ES-I3 (cell line): ENCODE measurements at regions not wholly inside any gene's neighbourhood (a gene's known extent, or its start where the extent isn't known, plus 50 kb on each side); places are given as distances from the start of the nearest gene placed in this dataset.
"Not testable (repeated sequence)": the region's sequence is repeated elsewhere in the genome, so short reads cannot be mapped to it uniquely, and the experiment has no call there.

ENCODE experiments used
- H3K36me3 ChIP-seq: 2 replicates; pipeline ENCODE4 v1.6.1; 2013; ENCODE audit warnings: mild to moderate bottlenecking, low read length, control low read depth, moderate library complexity; ENCODE audit not compliant: insufficient read depth
- H3K4me1 ChIP-seq: 2 replicates; pipeline ENCODE4 v1.6.1; 2013; ENCODE audit warnings: mild to moderate bottlenecking, control low read depth, low read length; ENCODE audit not compliant: insufficient read depth
- H3K9ac ChIP-seq: 2 replicates; pipeline ENCODE4 v1.6.1; 2013; ENCODE audit warnings: low read depth, mild to moderate bottlenecking, low read length, moderate library complexity
- H3K9me3 ChIP-seq: 2 replicates; pipeline ENCODE4 v1.6.1; 2013; ENCODE audit warnings: mild to moderate bottlenecking, low read length, moderate library complexity; ENCODE audit not compliant: control insufficient read depth, insufficient read depth

DNA sequence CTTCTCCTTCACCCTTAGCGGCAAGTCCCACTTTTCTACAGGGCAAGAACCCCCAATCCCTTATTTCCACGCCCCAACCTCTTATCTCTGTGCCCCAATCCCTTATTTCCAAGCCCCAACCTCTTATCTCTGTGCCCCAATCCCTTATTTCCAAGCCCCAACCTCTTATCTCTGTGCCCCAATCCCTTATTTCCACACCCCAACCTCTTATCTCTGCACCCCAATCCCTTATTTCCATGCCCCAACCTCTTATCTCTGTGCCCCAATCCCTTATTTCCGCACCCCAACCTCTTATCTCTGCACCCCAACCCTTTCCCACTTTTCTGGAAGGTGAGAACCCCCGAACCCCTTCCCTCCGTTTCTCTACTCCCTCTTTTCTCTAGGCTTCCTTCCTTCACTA, 116.1 kb upstream of the GJE1 start:
- not testable (repeated sequence) for H3K9me3 ChIP-seq, H3K9ac ChIP-seq, H3K36me3 ChIP-seq
- H3K4me1 ChIP-seq, result peaks cover 15% of the 10 kb centered on the region

DNA sequence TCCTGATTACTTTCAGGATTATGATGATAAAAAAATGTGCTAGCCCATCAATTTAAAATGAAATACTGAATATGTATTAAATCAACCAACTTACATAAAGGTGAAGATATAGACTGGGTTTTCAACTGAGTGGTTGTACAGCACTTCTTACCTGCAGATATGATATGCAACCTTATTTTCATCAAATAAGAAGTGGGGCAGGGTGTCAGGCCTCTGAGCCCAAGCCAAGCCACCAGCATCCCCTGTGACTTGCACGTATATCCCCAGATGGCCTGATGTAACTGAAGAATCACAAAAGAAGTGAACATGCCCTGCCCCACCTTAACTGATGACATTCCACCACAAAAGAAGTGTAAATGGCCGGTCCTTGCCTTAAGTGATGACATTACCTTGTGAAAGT, 117.3 kb upstream of the GJE1 start:
- H3K9ac ChIP-seq, result not testable (repeated sequence)

DNA sequence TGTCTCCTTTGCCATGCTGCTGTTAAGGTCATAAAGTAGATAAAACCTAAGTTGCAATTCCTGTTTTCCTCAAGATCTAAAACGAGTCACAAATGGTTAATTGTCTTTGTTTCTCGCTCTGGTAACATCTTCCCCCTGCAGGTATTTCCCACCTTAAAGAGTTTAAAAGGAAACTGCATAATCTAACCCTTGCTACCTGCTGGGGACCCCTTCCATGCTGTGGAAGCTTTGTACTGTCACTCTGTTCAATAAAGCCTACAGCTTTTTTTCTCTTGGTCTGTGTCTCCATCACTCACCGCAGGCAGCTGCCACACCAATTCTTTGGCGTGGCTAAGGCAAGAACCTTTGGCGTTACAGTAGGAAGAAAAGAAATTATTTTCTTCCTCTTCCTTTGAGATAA, 117.7 kb upstream of the GJE1 start:
- peak overlapping the region; percentile 39 for H3K9ac ChIP-seq

More for the DNA sequence above, 117.3 kb upstream of the GJE1 start:
- peaks cover 15% of the 10 kb centered on the region for H3K4me1 ChIP-seq
- H3K36me3 ChIP-seq, H3K9me3 ChIP-seq: not testable (repeated sequence)

DNA sequence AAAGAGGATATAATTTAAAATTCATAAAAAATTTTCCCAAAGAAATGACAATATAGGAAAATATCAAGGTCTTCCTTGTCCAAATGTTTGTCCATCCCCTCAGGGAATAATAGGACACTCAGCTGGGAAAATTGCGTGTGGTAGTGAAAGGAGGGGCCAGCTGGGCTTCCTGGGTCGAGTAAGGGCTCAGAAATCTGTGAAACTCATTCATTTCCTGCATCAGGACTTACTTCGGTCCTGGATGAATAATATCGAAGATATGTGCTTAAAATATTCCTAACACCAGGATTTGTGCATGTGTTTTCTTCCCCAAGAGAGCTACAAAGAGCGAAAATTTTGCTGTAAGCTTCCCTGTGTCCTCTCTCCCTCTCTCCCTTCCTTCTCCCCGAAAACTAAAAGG, 118.2 kb upstream of the GJE1 start:
- Histone ChIP-seq H3K9ac (peak overlapping the region; percentile 39), H3K36me3 (no peaks in the 10 kb centered on the region)

More for the DNA sequence above, 117.7 kb upstream of the GJE1 start:
- Histone ChIP-seq H3K4me1 (peaks cover 15% of the 10 kb centered on the region), H3K36me3 (no peaks in the 10 kb centered on the region), H3K9me3 (no peaks in the 10 kb centered on the region)

DNA sequence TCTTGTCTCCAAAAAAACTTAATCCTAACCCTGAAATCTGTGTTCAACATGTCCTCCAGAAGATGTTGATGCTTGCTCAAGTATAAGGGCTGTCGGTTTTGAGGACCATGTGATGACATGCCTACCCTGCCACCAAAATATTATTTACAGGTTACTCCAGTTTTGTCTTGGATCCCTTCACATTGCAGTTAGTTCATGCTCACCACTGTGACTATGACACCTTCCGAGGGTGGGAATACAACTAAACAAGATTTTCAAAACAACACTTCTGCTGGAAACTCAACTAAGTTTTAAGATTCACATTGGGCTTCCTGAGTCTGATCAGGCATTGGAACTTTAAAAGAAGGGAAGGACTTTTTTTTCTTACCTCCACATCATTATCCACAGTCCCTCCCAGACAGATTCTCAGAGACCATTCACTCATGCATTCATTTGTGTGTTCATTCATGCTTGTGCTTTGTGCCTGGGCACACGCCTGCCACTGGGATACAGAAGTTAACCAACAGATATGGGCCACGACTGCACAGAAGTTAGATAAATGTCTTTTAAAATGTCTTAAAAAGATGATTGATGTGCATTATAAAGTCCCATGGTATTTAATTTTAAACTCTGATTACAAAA, 118.7 kb upstream of the GJE1 start:
- H3K36me3 ChIP-seq, result no peaks in the 10 kb centered on the region
- no peaks in the 10 kb centered on the region; the same call in 1 of the 2 replicates for H3K9me3 ChIP-seq
- 0 out of 2 replicates have a peak overlapping the region, but pooled peaks have one; percentile 39 for H3K9ac ChIP-seq
- peaks cover 15% of the 10 kb centered on the region for H3K4me1 ChIP-seq

More for the DNA sequence above, 118.2 kb upstream of the GJE1 start:
- Histone ChIP-seq H3K4me1 (peaks cover 15% of the 10 kb centered on the region), H3K9me3 (no peaks in the 10 kb centered on the region)

DNA sequence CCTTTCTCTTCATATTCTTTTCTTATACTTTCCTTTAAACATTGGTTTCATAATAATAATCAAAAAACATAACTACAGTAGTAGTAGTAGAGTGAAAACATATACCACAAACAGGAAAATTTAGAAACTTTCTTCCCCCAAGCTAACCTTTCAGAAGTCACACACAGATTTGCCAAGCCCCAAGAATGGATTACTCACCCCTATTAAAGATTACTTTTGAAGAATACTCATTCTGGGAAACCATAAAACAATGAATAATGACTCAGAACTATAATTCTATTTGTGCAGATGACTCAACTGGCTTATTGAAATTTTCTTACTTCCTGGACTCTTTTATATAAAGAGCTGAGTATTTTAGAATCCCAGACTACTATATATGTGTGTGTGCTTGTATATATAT, 119.4 kb upstream of the GJE1 start:
- Histone ChIP-seq H3K9ac (no peak overlapping the region), H3K36me3 (no peaks in the 10 kb centered on the region), H3K9me3 (no peaks in the 10 kb centered on the region; the same call in 1 of the 2 replicates), H3K4me1 (peaks cover 15% of the 10 kb centered on the region)

DNA sequence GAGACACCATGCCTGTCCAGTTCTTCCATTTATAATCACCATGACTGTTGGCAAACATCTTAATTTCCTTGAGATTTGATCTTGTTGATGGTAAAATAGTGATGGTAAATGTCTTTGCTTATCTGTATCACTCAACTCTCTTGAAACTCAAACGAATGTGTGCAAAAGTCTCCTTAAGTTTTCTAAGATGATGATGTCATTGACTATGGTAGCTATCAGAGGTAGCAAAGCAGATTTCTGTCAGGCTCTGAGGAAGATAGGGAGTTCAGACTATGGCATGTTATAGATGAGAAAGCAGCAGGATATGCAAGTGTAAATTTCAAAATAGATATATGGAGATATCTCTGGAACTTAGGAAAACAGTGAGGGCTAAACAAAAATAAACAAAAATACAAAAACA, 121.0 kb upstream of the GJE1 start:
- Histone ChIP-seq H3K36me3 (no peaks in the 10 kb centered on the region), H3K4me1 (peaks cover 15% of the 10 kb centered on the region), H3K9me3 (no peaks in the 10 kb centered on the region; the same call in 1 of the 2 replicates), H3K9ac (no peak overlapping the region)

DNA sequence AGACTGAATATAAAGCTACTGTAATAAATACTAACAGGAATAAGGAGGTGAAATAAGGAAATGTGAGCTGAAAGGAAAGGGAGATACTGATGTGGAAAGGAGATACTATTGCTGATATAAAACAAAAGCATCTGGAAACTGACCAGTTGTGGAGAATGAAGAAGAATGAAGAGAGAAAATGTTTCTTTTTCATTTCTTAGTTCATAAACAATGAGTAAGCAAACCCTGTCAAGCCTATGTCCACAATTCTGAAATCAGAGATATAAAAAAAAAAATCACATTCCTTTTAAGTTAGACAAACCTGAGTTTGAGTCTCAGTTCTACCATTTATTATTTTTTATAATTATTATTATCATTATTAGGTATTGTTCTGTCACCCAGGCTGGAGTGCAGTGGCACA, 121.6 kb upstream of the GJE1 start:
- no peaks in the 10 kb centered on the region for H3K36me3 ChIP-seq
- no peaks in the 10 kb centered on the region; the same call in 1 of the 2 replicates for H3K9me3 ChIP-seq
- H3K4me1 ChIP-seq, result peaks cover 15% of the 10 kb centered on the region
- no peak overlapping the region for H3K9ac ChIP-seq

DNA sequence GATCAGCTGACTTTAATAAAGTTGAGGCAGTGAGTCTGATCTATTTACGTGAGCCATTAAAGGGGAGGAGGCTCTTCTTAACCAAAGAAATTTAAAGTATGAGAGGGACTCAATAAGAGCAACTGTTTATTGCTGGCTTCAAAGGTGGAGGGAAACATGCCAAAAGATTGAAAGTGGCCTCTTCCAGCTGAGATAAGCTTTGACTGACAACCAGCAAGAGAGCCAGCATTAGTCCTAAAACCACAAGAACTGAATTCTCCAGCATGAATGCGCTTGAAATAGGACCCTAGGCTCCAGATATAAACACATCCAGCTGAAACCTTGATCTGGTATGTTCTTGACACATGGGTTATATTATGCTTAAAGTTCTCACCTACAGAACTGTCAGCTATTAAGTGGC, 123.1 kb upstream of the GJE1 start:
- Histone ChIP-seq H3K9me3 (no peaks in the 10 kb centered on the region; the same call in 1 of the 2 replicates), H3K36me3 (no peaks in the 10 kb centered on the region), H3K9ac (no peak overlapping the region), H3K4me1 (peaks cover 13% of the 10 kb centered on the region)

DNA sequence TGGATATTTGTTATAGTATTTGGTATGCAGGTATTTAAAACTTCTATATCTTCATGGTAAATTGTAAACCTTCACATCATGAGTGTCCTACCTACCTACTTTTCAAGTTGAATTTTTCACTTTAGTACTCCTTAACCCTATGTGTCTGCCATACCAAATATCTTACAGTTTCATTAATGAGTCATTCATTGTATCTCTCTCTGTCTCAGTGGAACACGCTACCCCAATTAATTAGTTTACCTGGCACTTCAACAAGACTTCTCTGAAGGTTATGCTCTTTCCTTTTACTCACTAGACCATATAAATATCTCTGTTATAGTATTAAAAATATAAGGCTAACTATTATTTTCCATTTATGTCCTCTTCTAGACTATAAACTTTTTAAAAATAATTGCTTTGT, 123.9 kb upstream of the GJE1 start:
- Histone ChIP-seq H3K9ac (no peak overlapping the region), H3K4me1 (peaks cover 4% of the 10 kb centered on the region), H3K36me3 (no peaks in the 10 kb centered on the region)

DNA sequence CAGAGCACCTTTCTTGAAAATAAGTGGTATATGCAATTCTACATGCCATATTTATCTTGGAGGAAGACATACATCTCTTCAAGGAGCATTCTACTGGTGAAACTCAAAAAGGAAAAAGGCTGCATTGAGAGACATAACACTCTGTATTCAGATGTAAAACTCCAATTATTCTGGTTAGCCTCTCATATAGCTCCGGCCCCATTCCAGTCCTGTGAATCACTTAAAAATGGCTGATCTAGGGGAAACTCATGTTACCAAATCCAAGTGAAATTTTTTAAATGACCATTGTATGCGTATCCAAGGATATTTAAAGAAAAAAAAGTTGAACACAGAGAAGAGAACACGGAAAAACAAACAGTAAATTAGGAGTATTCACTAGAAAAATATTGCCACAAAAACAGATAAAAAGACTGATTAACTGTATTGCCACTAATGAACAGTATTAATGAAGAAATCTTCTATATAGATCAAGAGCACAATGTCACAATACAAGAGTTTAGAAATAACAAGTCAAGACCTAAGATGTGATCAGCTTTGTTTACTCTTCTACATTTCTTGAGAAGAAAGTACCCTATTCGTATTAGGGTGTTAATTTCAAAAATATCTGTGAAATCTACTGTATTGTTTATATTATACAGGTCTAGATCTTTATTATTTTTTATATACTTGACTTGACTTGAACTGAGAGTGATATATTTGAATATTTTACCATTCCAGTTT, 124.5 kb upstream of the GJE1 start:
- Histone ChIP-seq H3K9ac (no peak overlapping the region), H3K36me3 (no peaks in the 10 kb centered on the region), H3K4me1 (peaks cover 2% of the 10 kb centered on the region; the same call in 1 of the 2 replicates), H3K9me3 (no peaks in the 10 kb centered on the region; the same call in 1 of the 2 replicates)

More for the DNA sequence above, 123.9 kb upstream of the GJE1 start:
- H3K9me3 ChIP-seq, result no peaks in the 10 kb centered on the region; the same call in 1 of the 2 replicates

DNA sequence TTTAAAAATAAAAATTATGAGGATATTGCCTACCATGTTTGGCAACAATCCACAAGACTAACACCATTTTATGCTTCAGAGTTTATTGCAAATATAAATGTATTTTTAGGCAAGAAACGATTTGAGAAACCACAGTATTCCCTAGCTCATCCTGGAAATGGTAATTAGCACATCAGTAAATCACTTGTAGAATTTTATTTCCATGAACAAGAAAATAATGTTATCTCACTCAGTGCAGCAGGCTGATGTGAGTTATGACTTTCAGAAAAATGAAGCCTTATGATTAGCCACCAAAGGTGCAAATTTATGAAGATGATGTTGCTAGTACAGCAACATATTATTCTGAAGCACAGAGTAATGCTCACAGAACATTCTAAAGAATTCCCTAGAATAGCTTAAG, 127.7 kb upstream of the GJE1 start:
- Histone ChIP-seq H3K36me3 (no peaks in the 10 kb centered on the region), H3K9ac (no peak overlapping the region), H3K9me3 (no peaks in the 10 kb centered on the region; the same call in 1 of the 2 replicates)

DNA sequence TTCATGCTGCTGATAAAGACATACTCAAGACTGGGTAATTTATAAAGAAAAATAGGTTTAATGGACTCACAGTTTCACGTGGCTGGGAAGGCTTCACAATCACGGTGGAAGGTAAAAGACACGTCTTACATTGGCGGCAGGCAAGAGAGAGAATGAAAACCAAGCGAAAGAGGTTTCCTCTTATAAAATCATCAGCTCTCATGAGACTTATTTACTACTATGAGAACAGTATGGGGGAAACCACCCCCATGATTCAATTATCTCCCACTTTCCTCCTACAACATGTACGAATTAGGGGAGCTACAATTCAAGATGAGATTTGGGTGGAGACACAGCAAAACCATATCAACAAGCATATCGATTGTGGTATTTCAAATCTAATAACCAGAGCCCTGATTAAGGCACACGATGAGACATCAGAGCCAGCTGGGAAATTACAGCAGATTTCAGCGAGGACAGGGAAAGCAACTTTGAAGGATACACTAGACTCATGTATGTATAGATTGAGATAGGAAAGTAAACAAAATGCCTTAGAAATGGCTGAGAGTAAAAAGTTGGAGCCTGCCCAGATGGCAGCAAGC, 129.8 kb upstream of the GJE1 start:
- Histone ChIP-seq H3K9ac (no peak overlapping the region), H3K4me1 (no peaks in the 10 kb centered on the region), H3K9me3 (no peaks in the 10 kb centered on the region; the same call in none of the 2 replicates), H3K36me3 (no peaks in the 10 kb centered on the region)

More for the DNA sequence above, 127.7 kb upstream of the GJE1 start:
- no peaks in the 10 kb centered on the region for H3K4me1 ChIP-seq

DNA sequence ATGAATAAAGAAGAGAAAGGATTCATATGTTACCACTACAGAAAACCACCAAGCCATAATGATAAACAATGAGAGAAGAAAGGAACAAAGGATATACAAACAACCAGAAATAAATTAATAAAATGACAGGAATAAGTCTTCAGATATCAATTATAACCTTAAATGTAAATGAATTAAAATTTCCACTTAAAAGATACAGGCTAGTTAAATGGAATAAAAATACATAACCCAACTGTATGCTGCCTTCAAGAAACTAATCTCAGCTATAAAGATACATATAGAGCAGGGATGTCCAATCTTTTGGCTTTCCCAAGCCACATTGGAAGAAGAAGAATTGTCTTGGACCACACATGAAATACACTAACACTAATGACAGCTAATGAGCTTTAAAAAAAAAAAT, 135.9 kb upstream of the GJE1 start:
- H3K36me3 ChIP-seq, result no peaks in the 10 kb centered on the region
- H3K4me1 ChIP-seq, result no peaks in the 10 kb centered on the region
- peaks cover 9% of the 10 kb centered on the region for H3K9me3 ChIP-seq
- no peak overlapping the region for H3K9ac ChIP-seq

DNA sequence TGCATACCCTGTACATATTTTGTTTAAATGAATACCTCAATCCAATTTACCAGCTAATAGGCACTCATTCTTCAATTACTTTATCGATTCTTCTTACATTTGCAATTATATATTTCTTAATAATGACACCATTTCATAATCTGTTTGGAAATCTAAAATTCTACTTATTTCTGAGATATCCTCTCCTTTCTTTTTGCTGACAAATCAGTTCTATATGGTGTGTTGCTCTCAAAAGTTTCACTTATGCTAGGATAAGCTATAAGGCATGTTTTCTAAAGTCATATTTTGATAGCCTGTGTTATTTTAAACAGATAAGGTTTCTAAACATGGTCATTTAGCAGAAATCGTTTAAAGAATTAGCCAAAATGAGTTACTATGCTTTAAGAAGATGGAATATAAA, 140.6 kb upstream of the GJE1 start:
- peaks cover 9% of the 10 kb centered on the region for H3K9me3 ChIP-seq
- no peak overlapping the region for H3K9ac ChIP-seq
- peaks cover 8% of the 10 kb centered on the region for H3K4me1 ChIP-seq
- H3K36me3 ChIP-seq, result no peaks in the 10 kb centered on the region
